ENCODE measurements at regions not wholly inside any gene's neighbourhood (a gene's known extent, or its start where the extent isn't known, plus 50 kb on each side); places are given as distances from the start of the nearest gene placed in this dataset.

- no peak for TF ChIP-seq SRF (IDR thresholded peaks at IDR 0.05; ENCODE audit: low read depth)
- TF ChIP-seq SIN3A (IDR thresholded peaks at IDR 0.05; ENCODE audit: low read depth) = no peak
- no peak for TF ChIP-seq CTCF (IDR thresholded peaks at IDR 0.05 in 2 of 3, conservative IDR thresholded peaks at IDR 0.05 in 1 of 3; ENCODE audit: borderline replicate concordance in 1 of 3, insufficient read depth in 1 of 3, low read depth in 2 of 3, low read length in 2 of 3)
These were observed 639.4 kb upstream of the MIR17HG start for GRCh38 chr13:90708128-90708527.

All from HCT116 (cell line).